Heart right ventricle (tissue), 16 donors: ENCODE measurements at regions not wholly inside any gene's neighbourhood (a gene's known extent, or its start where the extent isn't known, plus 50 kb on each side); places are given as distances from the start of the nearest gene placed in this dataset.

ENCODE experiments used
- ATAC-seq, 8 donors: fragments of 200-7000 bp; cut with Tn5 transposase; one replicate each; pipeline ENCODE4 v1.9.1; 2020; ENCODE audit warnings: mild to moderate bottlenecking in 8 of 8, moderate library complexity in 8 of 8, moderate number of reproducible peaks in 1 of 8
- DNase-seq, 2 donors: peaks; one replicate each; pipeline ENCODE4 v3.0.0-alpha.2; 2020
- H3K27ac ChIP-seq, 10 donors: fragments of 200-600 bp; sonication (generic) in 2 of 10; one replicate each; pipeline versions ENCODE4 v1.5.0 to v1.8.0; 2020 to 2022; ENCODE audit warnings: mild to moderate bottlenecking in 3 of 10
- H3K27me3 ChIP-seq, 7 donors: fragments of 200-600 bp; one replicate each; pipeline ENCODE4 v1.8.0; 2021 to 2022; ENCODE audit warnings: mild to moderate bottlenecking in 2 of 7
- H3K36me3 ChIP-seq, 9 donors: fragments of 200-600 bp; sonication (generic) in 1 of 9; one replicate each; pipeline versions ENCODE4 v1.5.0 to v1.8.0; 2020 to 2022; ENCODE audit warnings: mild to moderate bottlenecking in 2 of 9
- H3K4me1 ChIP-seq, 9 donors: fragments of 200-600 bp; sonication (generic) in 1 of 9; one replicate each; pipeline versions ENCODE4 v1.5.0 to v1.8.0; 2020 to 2022; ENCODE audit warnings: mild to moderate bottlenecking in 4 of 9
- H3K4me3 ChIP-seq, 10 donors: fragments of 200-600 bp; sonication (generic) in 2 of 10; one replicate each; pipeline versions ENCODE4 v1.5.0 to v1.8.0; 2020 to 2022; ENCODE audit warnings: mild to moderate bottlenecking in 7 of 10, moderate library complexity in 2 of 10
- H3K9me3 ChIP-seq, 11 donors: fragments of 200-600 bp in 10 of 11; sonication (generic) in 2 of 11; one replicate each; pipeline versions ENCODE4 v1.5.0 to v1.8.0; 2013 to 2022; ENCODE audit warnings: mild to moderate bottlenecking in 2 of 11, control low read depth in 1 of 11, moderate library complexity in 1 of 11
- WGBS, 2 donors: extraction: QIAGEN DNeasy Blood & Tissue Kit; methylation state at CpG; one replicate each; pipeline ENCODE4 v1.1.7; 2013; ENCODE audit warnings: inconsistent platforms in 1 of 2; 5-methylcytosine and 5-hydroxymethylcytosine counted together
- intact Hi-C, 10 donors: fragments of 100-400 bp; cut with DNase I; formaldehyde crosslinking; loops; one replicate each; pipeline versions ENCODE4 v1.11.1 to v1.14.2; 2022
- TF ChIP-seq, protein P1 (sequence below), 9 donors: fragments of 200-600 bp; sonication (generic) in 2 of 9; IDR thresholded peaks; one replicate each; pipeline versions ENCODE4 v1.5.0 to v1.8.0; 2021 to 2022; ENCODE audit warnings: antibody characterized with exemption in 9 of 9, mild to moderate bottlenecking in 5 of 9, moderate library complexity in 1 of 9
- donor health status: Arrhythmogenic right ventricular cardiomyopathy.
- donor health status: ischemic (EF 13 %, LVEDD 7.1; RV severe dilation, severe dysfunction).
- donor health status: healthy with polysubstance abuse.
- donor health status: DM: no; HTN: yes; CAD: no.
- donor health status: DM: no; HTN: no; CAD: no.
- donor health status: ischemic (EF 25% LVEDD 6.9; RV normal size, moderate dysfunction).
- donor health status: ischemic (EF 25% LVEDD 5.7; RV mildly dilated, moderate dysfunction).
- donor health status: healthy.
- donor health status: DM: yes; HTN: yes; CAD: no.
- donor health status: Ischemic cardiomyopathy.
- donor health status: ischemic (EF 35%, LVEDD 5.7; RV mildly dilated, moderate dysfunction).
- donor health status: nonischemic (EF 11% LVEDD 7.7; RV severe dilation, severe dysfunction).
- donor health status: DM: yes; HTN: yes; CAD: no.
- donor health status: PGD.
- donor health status: ischemic (EF 29% LVEDD 5.4; RV normal size, mild dysfunction).
- donor health status: nonischemic (EF 23%, LVEDD 6.1; RV moderate dilation, normal function).

DNA sequence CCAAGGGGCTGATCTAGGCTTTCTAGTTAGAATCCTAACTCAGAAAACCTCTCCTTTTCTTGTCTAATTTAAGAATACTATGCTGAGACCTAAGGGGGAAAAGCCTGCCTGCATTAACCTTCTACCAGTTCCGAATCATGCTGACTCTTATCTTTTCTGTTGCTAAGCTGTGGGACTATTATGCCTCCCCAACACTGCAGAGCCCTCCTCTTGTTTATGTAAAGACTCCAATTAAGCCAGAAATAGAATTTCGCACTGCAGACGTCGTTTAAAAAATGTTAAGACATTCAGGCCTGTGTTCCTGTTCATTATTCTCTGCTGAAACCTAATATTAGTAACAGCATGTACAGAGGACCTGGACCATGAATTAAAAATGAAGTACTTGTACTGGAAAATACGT is 310.6 kb upstream of the ATP11B start:
- TF ChIP-seq, protein P1, sequence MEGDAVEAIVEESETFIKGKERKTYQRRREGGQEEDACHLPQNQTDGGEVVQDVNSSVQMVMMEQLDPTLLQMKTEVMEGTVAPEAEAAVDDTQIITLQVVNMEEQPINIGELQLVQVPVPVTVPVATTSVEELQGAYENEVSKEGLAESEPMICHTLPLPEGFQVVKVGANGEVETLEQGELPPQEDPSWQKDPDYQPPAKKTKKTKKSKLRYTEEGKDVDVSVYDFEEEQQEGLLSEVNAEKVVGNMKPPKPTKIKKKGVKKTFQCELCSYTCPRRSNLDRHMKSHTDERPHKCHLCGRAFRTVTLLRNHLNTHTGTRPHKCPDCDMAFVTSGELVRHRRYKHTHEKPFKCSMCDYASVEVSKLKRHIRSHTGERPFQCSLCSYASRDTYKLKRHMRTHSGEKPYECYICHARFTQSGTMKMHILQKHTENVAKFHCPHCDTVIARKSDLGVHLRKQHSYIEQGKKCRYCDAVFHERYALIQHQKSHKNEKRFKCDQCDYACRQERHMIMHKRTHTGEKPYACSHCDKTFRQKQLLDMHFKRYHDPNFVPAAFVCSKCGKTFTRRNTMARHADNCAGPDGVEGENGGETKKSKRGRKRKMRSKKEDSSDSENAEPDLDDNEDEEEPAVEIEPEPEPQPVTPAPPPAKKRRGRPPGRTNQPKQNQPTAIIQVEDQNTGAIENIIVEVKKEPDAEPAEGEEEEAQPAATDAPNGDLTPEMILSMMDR (IDR thresholded peaks at IDR 0.05) = no peak
- Histone ChIP-seq H3K4me3 (no peak overlapping the region), H3K27me3 (peaks cover 0 to 10% (median 0%) of the 10 kb centered on the region in 7 donors), H3K36me3 (no peaks in the 10 kb centered on the region), H3K4me1 (no peaks in the 10 kb centered on the region), H3K9me3 (no peaks in the 10 kb centered on the region), H3K27ac (no peak overlapping the region)
- WGBS, 2 donors = 37% methylated on average over 5 of the region's 5 CpGs
- intact Hi-C loops = no loop called here
- no peak for ATAC-seq
- no peak for DNase-seq

DNA sequence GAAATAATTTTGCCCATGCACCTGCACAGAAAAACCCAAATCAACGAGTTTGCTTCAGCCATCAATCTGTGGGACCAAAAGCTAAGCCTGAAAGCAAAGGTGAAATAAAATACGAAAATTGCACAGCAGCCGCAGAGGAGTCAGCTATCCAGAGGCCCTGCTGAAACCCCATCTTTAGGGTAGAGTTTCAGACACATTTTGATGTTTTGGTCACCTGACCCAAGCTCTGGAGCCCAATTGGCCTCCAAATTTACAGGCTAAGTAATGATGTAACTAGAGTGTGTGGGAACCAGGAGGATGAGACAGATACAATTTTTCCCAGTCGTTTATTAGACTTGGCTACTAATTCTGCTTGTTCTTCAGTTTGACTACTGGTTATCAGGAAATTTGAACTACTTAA is 308.6 kb upstream of the ATP11B start:
- DNase-seq (no peak), ATAC-seq (no peak)
- intact Hi-C loops = no loop called here
- Histone ChIP-seq H3K36me3 (no peaks in the 10 kb centered on the region), H3K9me3 (no peaks in the 10 kb centered on the region), H3K27me3 (peaks cover 0 to 10% (median 0%) of the 10 kb centered on the region in 7 donors), H3K4me3 (no peak overlapping the region), H3K4me1 (no peaks in the 10 kb centered on the region), H3K27ac (no peak overlapping the region)
- WGBS, 2 donors = 75 to 82% methylated on average over 4 of the region's 4 CpGs
- TF ChIP-seq, protein P1 (IDR thresholded peaks at IDR 0.05) = no peak

DNA sequence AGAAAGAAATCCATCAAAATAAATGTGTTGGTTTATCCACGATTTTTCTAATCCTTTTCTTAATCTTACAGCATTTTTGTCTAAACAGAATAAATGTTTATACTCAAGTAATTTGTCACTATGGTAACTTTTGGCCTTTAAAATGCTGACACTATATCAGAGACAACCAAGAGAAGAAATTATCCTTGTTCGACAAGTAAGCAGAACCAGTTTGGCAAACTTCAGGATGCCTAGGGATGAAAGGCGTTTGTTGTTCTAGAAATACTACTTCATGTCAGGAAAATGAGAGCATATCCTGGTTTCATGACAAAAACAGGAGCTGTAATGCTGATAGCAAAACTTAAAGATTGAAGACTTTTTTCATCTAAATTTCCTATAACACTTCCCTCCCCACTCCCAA is 308.0 kb upstream of the ATP11B start:
- ATAC-seq = no peak
- intact Hi-C loops = no loop called here
- Histone ChIP-seq H3K27me3 (peaks cover 0 to 10% (median 0%) of the 10 kb centered on the region in 7 donors), H3K4me1 (no peaks in the 10 kb centered on the region), H3K27ac (no peak overlapping the region), H3K9me3 (no peaks in the 10 kb centered on the region), H3K4me3 (no peak overlapping the region), H3K36me3 (no peaks in the 10 kb centered on the region)
- 42 to 50% methylated on average over 3 of the region's 3 CpGs for WGBS, 2 donors
- no peak for DNase-seq
- TF ChIP-seq, protein P1 (IDR thresholded peaks at IDR 0.05) = no peak

DNA sequence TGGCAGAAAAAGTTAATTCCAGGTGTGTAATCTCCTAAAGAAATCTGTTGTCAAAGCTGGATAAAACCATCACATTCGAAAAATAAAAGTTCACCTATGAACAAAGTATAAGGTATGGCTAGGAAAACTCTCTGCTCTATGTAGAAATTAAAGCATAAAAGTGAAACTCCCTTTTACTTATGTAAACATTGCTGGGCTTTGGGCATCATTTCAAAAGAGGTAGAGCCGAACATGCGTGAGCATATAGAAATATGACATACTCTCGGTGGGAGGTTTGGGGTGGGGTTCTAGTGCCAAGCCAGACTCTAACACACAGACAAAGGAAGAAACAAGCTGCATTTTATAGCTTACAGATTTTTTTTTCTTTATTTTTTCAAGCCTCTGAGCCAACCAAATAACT is 306.8 kb upstream of the ATP11B start:
- no peak for DNase-seq
- intact Hi-C loops = no loop called here

More for the DNA sequence above, 306.8 kb upstream of the ATP11B start:
- Histone ChIP-seq H3K27ac (no peak overlapping the region), H3K27me3 (peaks cover 0 to 10% (median 0%) of the 10 kb centered on the region in 7 donors), H3K9me3 (no peaks in the 10 kb centered on the region), H3K36me3 (no peaks in the 10 kb centered on the region), H3K4me1 (no peaks in the 10 kb centered on the region), H3K4me3 (no peak overlapping the region)
- TF ChIP-seq, protein P1 (IDR thresholded peaks at IDR 0.05) = no peak
- ATAC-seq = no peak
- 74 to 86% methylated on average over 4 of the region's 4 CpGs for WGBS, 2 donors
